Medulla oblongata (tissue), 1 donor: ENCODE measurements at regions not wholly inside any gene's neighbourhood (a gene's known extent, or its start where the extent isn't known, plus 50 kb on each side); places are given as distances from the start of the nearest gene placed in this dataset.

ENCODE experiments used
- DNase-seq: peaks from one replicate; pipeline ENCODE4 v3.0.0-alpha.2; 2015; ENCODE audit errors: extremely low spot score

DNA sequence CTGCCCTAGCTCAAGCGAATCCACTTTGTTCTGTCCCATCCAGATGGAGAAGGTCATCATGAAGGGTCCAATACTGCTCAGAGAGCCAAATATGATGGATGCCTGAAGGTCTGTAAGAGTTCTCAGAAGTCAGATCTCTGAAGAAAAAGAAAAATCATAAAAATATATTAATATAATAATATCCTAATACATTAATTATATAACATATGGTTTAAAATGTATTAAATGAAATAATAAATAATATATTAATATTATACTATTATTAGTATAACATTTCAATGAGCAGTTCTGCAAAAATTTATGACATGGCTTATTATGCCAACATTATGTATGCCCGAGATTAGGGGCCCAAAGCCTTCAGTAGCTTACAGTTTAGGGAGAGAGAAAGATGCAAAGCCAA, 78.2 kb upstream of the GPR12 start:
- DNase-seq: no peak

DNA sequence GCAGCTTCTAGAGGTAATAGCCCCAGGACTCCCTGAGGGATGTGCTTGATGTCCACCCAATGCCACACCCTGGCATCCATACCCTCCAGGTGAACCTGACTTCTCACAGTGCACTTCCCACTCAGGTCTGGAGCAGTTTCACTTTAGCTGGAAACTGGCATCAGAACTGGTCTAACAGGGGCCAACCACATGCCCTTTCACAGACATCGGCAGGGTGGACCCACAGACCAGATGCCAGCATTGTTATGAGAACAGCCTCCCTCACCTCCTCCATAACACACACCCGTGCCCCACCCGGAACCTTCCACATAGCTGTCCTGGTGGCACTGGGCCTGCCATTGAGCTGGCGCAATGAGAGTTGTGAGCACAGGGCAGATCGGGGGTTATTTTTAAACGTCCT, 77.4 kb upstream of the GPR12 start:
- no peak for DNase-seq

DNA sequence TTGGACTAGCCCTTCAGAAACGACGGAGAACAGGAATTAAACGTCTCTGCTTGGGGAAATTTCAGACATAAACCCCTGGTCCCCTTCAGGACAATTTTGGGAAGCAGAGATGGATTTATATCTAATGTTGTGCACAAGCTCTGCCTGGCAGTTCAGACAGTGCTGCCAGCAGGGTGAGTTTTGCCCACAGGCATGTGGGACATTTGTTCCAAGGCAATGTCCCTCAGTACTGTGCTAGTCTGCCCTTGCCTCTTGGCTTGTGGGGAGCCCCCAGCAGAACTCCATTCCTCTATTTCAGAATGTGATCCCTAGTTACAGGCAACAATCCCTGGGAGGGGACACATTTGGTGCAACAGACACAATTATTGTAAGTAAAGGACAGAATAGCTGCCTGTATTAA, 76.5 kb upstream of the GPR12 start:
- no peak for DNase-seq

DNA sequence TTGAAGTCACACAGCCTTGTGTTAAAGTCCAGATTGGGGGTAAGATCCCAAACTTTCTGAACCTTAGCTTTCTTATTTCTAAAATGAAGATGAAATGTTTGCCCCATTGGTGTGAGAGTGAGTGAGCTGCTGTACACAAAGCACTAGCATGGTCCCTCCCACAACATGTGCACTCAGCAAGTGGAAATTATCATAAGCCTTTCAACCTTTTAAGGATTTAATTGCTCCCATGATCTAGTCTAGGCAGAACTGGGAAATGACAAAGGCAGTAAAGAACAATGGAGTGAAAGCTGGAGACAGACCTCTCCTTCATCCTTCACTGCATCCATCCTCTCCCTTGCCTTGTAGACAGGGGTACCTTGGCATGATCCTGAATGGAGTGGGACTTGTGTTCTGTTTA, 76.0 kb upstream of the GPR12 start:
- DNase-seq: no peak

DNA sequence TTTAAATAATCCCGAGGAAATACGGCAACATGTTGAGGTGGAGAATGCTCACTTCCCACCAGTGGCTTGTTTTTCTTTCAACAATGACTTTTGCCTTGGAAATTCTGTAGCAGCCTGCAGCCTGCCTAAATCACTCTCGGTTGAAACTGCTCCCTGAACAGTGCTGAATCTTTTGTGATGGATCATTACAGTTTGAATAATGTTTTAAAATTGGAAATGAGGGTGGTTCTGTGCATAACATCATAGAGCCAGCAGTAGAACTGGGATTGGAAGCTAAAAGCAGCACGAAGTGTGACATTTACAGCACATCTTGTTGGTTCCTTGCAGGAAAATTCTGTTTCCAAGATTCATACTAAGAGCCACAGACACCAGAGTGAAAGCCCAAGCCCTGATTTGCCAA, 74.1 kb upstream of the GPR12 start:
- DNase-seq: no peak

DNA sequence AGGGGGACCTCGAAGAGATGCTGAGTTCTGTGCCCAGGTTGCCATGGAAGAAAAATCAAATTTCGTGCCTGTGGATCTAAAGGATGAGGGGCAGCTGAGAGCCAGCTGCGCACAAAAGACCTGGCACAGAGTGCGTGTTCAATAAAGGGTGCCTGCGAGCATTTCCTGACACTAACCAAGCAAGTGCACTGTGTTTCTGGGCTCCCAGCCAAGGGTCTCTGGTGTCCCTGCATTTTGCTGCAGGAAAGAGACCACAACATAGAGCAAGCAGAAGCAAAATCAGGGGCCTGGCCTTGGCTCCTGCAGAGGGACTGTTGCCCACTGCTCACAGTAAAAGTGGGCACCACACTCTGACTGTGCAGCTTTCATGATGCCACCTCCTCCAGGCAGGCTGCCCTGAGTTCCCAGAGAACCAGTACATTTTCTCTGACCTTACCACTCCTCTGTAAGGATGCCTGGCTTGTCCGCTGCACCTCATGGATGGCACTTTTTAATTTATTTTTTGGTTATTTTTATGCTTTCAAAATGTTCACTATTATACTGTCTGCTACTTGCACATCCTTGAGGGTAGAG, 70.8 kb upstream of the GPR12 start:
- no peak for DNase-seq

DNA sequence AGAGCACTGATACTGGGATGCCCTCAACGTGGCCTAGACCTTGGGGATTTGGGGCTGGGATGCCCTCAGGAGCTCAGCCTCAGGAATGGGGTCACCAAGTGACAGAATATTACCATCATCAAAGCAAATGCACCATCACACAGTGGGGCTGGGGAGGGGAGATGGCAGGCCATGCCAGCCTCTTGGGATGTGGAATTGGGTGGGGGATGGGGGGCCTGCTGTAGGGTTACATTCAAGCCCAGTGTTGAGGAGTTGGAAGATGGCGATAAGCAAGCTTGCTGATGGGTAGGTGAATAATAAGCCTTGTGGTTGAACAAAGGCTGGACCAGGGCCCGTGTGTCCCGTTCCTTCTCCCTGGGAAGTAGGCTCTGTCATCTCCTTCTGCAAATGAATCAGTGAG, 69.1 kb upstream of the GPR12 start:
- no peak for DNase-seq

DNA sequence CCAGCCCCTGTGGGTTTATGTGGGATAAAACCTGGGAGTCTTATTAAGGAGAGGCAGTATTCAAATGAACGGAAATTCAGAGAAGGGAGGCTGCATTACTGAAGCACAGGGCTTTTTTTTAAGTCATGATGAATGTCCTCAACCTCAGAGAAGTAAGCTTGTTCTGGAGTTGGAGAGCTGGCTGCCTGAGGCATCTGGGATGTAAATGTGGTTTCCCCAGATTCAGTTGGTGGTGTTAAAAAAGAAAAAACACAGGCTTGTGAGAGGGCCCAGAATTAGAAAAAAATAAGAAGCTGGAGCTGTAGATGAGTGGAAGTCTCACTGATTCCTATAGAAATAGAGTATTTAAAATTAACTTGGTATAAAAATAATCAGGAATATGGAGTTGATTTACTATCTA, 64.0 kb upstream of the GPR12 start:
- no peak for DNase-seq

DNA sequence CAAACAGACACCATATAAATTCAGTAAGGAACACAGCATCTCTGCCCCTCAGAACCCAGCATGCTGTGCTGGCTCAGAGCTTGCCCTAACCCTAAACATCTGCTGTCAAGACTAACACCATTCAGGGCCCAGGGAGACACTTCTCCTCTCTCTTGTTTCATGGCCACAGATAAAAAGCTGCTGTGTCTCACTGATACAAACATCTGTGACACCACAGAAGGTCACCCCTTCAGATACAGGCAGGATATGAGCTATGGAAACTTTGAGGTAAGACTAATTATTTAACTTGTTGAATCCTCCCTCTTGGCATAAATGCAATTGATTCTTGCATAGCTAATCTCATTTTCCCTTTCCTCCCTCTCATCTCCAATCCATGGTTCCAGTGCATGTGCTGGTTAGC, 61.6 kb upstream of the GPR12 start:
- DNase-seq: no peak

DNA sequence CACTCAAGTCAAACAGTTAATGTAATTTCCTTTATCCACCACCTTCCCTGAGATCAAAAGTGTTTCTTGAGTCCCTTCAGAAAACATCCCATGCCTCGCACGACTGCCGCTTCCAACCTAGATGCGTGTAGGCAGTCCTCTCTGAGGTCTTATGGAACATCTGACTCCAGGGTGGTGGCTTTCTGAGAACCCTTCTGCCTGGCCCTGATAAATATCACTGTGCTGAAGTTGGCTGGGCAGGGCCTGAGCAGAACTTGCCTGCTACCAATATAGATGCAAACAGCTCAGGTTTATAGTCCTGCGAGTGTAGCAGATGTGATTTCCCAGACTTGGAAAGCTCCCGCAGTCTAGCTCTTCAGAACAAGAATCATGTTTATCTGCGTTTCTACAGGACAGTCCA, 61.1 kb upstream of the GPR12 start:
- no peak for DNase-seq

DNA sequence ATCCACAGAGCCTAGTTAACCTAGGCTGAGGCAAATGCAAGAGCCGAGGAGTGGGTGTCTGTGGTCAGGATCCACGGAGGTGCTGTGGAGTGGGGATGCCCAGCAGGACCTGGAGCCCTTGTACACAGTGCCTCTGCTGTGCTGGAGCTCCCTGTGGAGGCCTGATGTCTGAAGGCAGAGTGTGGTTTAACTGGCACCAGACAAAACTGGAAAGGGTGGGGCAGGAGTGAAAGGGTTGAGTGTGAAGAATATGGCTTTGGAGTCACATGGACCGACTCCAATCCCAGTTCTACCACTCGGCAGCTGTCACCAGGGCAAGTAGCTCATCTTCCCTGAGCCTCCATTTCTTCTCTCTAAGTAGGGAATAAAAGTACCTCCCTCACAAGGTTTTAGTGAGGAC, 60.3 kb upstream of the GPR12 start:
- DNase-seq: no peak

DNA sequence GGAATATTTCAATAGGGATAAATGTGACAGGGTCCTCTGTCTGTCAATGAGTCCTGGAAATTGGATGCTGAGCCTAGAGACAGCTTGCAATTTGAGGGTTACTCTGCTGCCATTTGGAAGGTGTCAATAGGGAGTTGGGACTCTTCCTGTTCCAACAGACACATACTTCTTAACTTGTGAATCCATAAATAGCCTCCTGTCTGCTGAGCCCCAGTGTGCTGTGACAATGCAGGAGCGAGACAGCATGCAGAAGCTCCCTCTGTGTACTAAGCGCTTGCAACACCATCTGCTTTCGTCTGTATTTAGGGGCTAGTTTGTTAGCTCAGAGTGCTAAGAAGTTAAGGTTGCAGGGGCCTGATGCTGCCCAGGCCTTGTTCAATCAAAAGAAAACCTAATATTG, 58.5 kb upstream of the GPR12 start:
- DNase-seq: no peak

DNA sequence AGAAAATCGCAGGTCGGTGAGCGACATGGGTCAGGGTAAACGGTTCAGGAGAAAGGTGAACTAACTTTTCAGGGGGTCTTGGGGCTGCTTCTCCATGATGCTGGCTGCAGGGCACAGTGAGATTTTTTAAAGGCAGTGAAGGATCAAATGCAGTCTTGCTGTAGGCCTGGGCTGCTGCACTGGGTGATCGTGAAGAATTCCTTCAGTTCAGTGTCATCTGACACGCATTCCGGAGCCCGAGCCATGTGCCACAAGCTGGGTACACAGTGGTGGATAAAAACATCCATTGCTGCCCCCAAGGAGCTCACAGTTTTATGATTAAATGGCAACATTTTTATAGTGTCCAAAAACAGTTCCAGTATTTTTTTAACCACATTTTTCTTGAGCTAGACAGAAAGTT, 56.3 kb upstream of the GPR12 start:
- DNase-seq: no peak

DNA sequence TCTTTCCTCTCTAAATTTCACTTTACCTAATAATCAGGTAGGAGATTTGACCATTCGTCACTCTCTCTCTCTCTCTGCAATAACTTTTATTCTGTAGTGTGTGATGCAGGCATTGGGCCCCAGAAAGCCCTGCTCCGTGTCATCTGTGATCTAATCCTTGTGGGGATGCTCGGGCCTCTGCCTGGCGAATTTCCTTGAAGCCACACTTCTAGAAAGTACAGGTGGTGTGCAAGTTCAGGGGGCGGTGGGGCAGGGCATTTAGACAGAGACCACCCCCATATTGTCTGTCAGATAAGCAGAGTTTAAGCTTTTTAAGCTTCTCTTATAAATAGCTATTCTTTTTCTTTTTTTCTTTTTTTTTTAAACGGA, 53.4 kb upstream of the GPR12 start:
- no peak for DNase-seq

DNA sequence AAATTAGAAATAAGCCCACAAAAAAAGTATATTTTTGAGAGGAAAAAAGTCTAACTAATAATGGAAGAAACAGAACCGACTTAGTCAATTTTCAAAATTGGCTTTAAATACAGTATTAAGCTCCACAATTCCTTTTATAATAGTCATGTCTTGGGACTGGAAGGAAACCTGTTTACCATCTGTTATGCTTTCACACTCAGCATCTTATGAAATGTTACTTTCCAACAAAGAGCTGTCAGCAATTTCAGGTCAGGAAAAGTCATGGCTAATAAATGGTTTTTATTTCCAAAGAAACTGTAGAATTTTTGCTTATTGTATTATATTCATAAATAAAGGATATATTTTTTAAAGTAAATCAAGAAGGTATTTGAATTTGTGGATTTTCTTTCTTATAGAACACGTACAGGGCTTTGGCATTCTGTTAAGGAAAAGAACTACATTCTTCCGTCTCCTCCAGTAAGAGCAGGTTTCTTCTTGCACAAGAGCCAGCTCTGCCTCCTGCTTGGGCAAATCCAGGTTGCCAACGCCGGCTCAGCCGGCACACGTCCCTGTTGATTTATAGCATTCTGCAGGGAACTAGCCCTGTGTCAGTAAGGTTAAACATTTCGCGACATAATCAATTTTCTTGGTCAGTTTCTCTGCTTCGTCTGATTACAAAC, 52.9 kb upstream of the GPR12 start:
- no peak for DNase-seq

DNA sequence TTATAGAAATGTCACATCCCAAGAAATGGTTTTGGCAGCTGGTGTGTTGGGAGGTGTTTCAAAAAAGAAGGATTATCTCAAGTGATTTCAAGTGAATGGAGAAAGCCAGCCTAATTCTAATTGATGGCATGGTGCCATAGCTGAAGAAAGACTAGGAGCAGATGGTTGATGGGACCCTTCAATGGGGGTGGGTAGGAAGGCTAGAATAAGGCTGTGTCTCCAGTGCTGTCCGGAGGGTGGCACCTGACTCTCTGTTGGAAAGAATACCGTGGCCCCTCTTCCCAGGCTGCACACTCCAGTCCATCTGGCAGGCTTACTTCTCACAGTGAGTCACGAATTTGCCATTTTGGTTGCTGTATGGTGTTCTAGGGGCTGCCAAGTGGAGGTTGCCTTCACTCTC, 51.0 kb upstream of the GPR12 start:
- DNase-seq: no peak
